GM23248 (cell line): ENCODE measurements at regions not wholly inside any gene's neighbourhood (a gene's known extent, or its start where the extent isn't known, plus 50 kb on each side); places are given as distances from the start of the nearest gene placed in this dataset.
"Not testable (repeated sequence)": the region's sequence is repeated elsewhere in the genome, so short reads cannot be mapped to it uniquely, and the experiment has no call there.

Experiments
- DNase-seq: peaks from one replicate; pipeline ENCODE4 v3.0.0-alpha.2; 2015
- H2AFZ ChIP-seq: fragments of 200-600 bp; sonication (generic); 2 replicates; pipeline ENCODE4 v1.6.1; 2016; ENCODE audit warnings: antibody characterized with exemption
- H3F3A ChIP-seq: fragments of 200-600 bp; sonication (generic); 2 replicates; pipeline ENCODE4 v1.6.1; 2016; ENCODE audit warnings: mild to moderate bottlenecking, antibody characterized with exemption, mixed run types; ENCODE audit not compliant: insufficient read depth
- H3K27ac ChIP-seq: fragments of 200-600 bp; sonication (generic); 2 replicates; pipeline ENCODE4 v1.5.1; 2016; ENCODE audit warnings: mild to moderate bottlenecking
- H3K27me3 ChIP-seq: fragments of 200-600 bp; sonication (generic); replicated peaks from 2 replicates; pipeline ENCODE4 v1.6.1; 2016; ENCODE audit warnings: mild to moderate bottlenecking; ENCODE audit not compliant: insufficient read depth
- H3K36me3 ChIP-seq: fragments of 200-600 bp; sonication (generic); 2 replicates; pipeline ENCODE4 v1.6.1; 2016; ENCODE audit warnings: low read depth, mild to moderate bottlenecking
- H3K4me1 ChIP-seq: fragments of 200-600 bp; sonication (generic); 2 replicates; pipeline ENCODE4 v1.6.1; 2016; ENCODE audit warnings: mild to moderate bottlenecking; ENCODE audit not compliant: insufficient read depth
- H3K4me2 ChIP-seq: fragments of 200-600 bp; sonication (generic); one replicate; pipeline ENCODE4 v1.6.1; 2016; ENCODE audit warnings: mild to moderate bottlenecking; ENCODE audit not compliant: unreplicated experiment
- H3K4me3 ChIP-seq: fragments of 200-600 bp; sonication (generic); 2 replicates; pipeline ENCODE4 v1.5.1; 2016; ENCODE audit warnings: mild to moderate bottlenecking
- H3K79me2 ChIP-seq: fragments of 200-600 bp; sonication (generic); 2 replicates; pipeline ENCODE4 v1.6.1; 2016; ENCODE audit warnings: mild to moderate bottlenecking; ENCODE audit not compliant: insufficient read depth
- H3K9ac ChIP-seq: fragments of 200-600 bp; sonication (generic); 2 replicates; pipeline ENCODE4 v1.6.1; 2016; ENCODE audit warnings: mild to moderate bottlenecking
- H3K9me2 ChIP-seq: fragments of 200-600 bp; sonication (generic); 2 replicates; pipeline ENCODE4 v1.6.1; 2016; ENCODE audit warnings: mixed run types, mild to moderate bottlenecking, moderate library complexity; ENCODE audit not compliant: insufficient read depth
- H3K9me3 ChIP-seq: fragments of 200-600 bp; sonication (generic); one replicate; pipeline ENCODE4 v1.6.1; 2017; ENCODE audit warnings: low read depth
- H4K20me1 ChIP-seq: fragments of 200-600 bp; sonication (generic); 2 replicates; pipeline ENCODE4 v1.6.0; 2016; ENCODE audit not compliant: insufficient read depth
- EZH2 ChIP-seq: fragments of 200-600 bp; sonication (generic); IDR thresholded peaks from 2 replicates; pipeline ENCODE4 v1.6.1; 2018; ENCODE audit warnings: antibody characterized with exemption, mild to moderate bottlenecking; ENCODE audit not compliant: insufficient read depth, poor library complexity, severe bottlenecking
- EZH2phosphoT487 ChIP-seq: fragments of 200-600 bp; sonication (generic); IDR thresholded peaks from 2 replicates; pipeline ENCODE4 v1.6.1; 2018; ENCODE audit warnings: antibody characterized with exemption, moderate library complexity, mild to moderate bottlenecking, low read depth; ENCODE audit not compliant: insufficient read depth
- WGBS, 2 experiments: methylation state at CpG; one replicate each; pipeline ENCODE4 v1.1.6; 2015 to 2017; ENCODE audit warnings: low lambda C conversion rate in 2 of 2, low coverage in 1 of 2; ENCODE audit errors: missing lambda C conversion rate in 2 of 2; 5-methylcytosine and 5-hydroxymethylcytosine counted together
- in situ Hi-C: fragments of 300-500 bp; cut with MboI; formaldehyde crosslinking; loops from 2 replicates; pipeline ENCODE4 v1.15.0; 2020

- Histone ChIP-seq H3K79me2 (no peaks in the 10 kb centered on the region), H3K4me3 (no peak overlapping the region), H3K4me2 (no peak overlapping the region), H2AFZ (no peak overlapping the region), H3K9ac (no peak overlapping the region), H3K27ac (no peak overlapping the region), H3K9me2 (no peaks in the 10 kb centered on the region), H3K4me1 (no peaks in the 10 kb centered on the region), H3K9me3 (no peaks in the 10 kb centered on the region), H3F3A (no peaks in the 10 kb centered on the region), H3K36me3 (no peaks in the 10 kb centered on the region), H3K27me3 (no peaks in the 10 kb centered on the region), H4K20me1 (no peaks in the 10 kb centered on the region)
- in situ Hi-C loops: no loop called here
- DNase-seq: no peak
- WGBS, 2 experiments: 17 to 33% methylated on average over 5 of the region's 5 CpGs
- TF ChIP-seq EZH2 (no peak), EZH2phosphoT487 (no peak)
Measured at GRCh38 chr6:90891355-90891754, 304.5 kb upstream of the MAP3K7 start.

- Histone ChIP-seq H3K79me2 (no peaks in the 10 kb centered on the region), H3K4me2 (no peak overlapping the region), H3K9me3 (no peaks in the 10 kb centered on the region), H3K36me3 (no peaks in the 10 kb centered on the region), H2AFZ (no peak overlapping the region), H4K20me1 (no peaks in the 10 kb centered on the region), H3K27ac (no peak overlapping the region), H3F3A (no peaks in the 10 kb centered on the region), H3K27me3 (no peaks in the 10 kb centered on the region), H3K4me3 (no peak overlapping the region), H3K9ac (no peak overlapping the region), H3K9me2 (no peaks in the 10 kb centered on the region), H3K4me1 (no peaks in the 10 kb centered on the region)
- WGBS, 2 experiments: 7% methylated on average over 8 of the region's 8 CpGs
- no peak for TF ChIP-seq EZH2
- TF ChIP-seq EZH2phosphoT487: no peak
- no peak for DNase-seq
- in situ Hi-C loops: no loop called here
Measured at GRCh38 chr6:90890683-90891330, 303.9 kb upstream of the MAP3K7 start.

- no peaks in the 10 kb centered on the region for H3K9me3 ChIP-seq
- no peaks in the 10 kb centered on the region for H3K27me3 ChIP-seq
- H4K20me1 ChIP-seq: no peaks in the 10 kb centered on the region
- in situ Hi-C loops: no loop called here
- H3K4me2 ChIP-seq: no peak overlapping the region
- H3K9ac ChIP-seq: no peak overlapping the region
- H3K36me3 ChIP-seq: no peaks in the 10 kb centered on the region
- H3K9me2 ChIP-seq: no peaks in the 10 kb centered on the region
- H3K27ac ChIP-seq: no peak overlapping the region
- H3F3A ChIP-seq: no peaks in the 10 kb centered on the region
- no peak overlapping the region for H3K4me3 ChIP-seq
- TF ChIP-seq EZH2: no peak
- TF ChIP-seq EZH2phosphoT487: no peak
- H2AFZ ChIP-seq: no peak overlapping the region
- H3K79me2 ChIP-seq: no peaks in the 10 kb centered on the region
- DNase-seq: no peak
- H3K4me1 ChIP-seq: no peaks in the 10 kb centered on the region
Measured at GRCh38 chr6:90887764-90888163, 300.9 kb upstream of the MAP3K7 start.

GRCh38 chr6:90885611-90886056, 298.8 kb upstream of the MAP3K7 start:
- Histone ChIP-seq H3K4me1 (no peaks in the 10 kb centered on the region), H3K9me2 (no peaks in the 10 kb centered on the region), H3K27me3 (no peaks in the 10 kb centered on the region), H2AFZ (no peak overlapping the region), H3K36me3 (no peaks in the 10 kb centered on the region), H3F3A (no peaks in the 10 kb centered on the region), H4K20me1 (no peaks in the 10 kb centered on the region), H3K27ac (no peak overlapping the region), H3K4me2 (no peak overlapping the region), H3K79me2 (no peaks in the 10 kb centered on the region), H3K9ac (no peak overlapping the region), H3K4me3 (no peak overlapping the region), H3K9me3 (no peaks in the 10 kb centered on the region)
- WGBS, 2 experiments: 35% methylated on average over 6 to 10 of the region's 10 CpGs
- TF ChIP-seq EZH2phosphoT487 (no peak), EZH2 (no peak)
- peak; percentile 6 for DNase-seq
- in situ Hi-C loops: no loop called here

GRCh38 chr6:90885137-90885536, 298.3 kb upstream of the MAP3K7 start:
- H3K27ac ChIP-seq, H4K20me1 ChIP-seq, H3K36me3 ChIP-seq, in situ Hi-C loops, H3K9me3 ChIP-seq, H3K4me3 ChIP-seq, H3K9me2 ChIP-seq, H3K4me1 ChIP-seq, H3K4me2 ChIP-seq, DNase-seq, H3K9ac ChIP-seq, H3K79me2 ChIP-seq, H2AFZ ChIP-seq, H3K27me3 ChIP-seq, H3F3A ChIP-seq: not testable (repeated sequence)
- 40 to 51% methylated on average over 4 of the region's 4 CpGs for WGBS, 2 experiments
